OCI-LY3 (cell line): ENCODE measurements at regions not wholly inside any gene's neighbourhood (a gene's known extent, or its start where the extent isn't known, plus 50 kb on each side); places are given as distances from the start of the nearest gene placed in this dataset.

Experiments
- H2AFZ ChIP-seq: fragments of 200-600, 300-600 bp; shearing (Covaris generic); 2 replicates; pipeline ENCODE4 v1.6.0; 2014; ENCODE audit warnings: antibody characterized with exemption, low read depth, low read length
- H3K27ac ChIP-seq: fragments of 200-600, 300-600 bp; sonication (generic); 2 replicates; pipeline ENCODE4 v1.5.1; 2014; ENCODE audit warnings: mild to moderate bottlenecking, low read length, moderate library complexity, mixed read lengths
- H3K27me3 ChIP-seq: fragments of 200-600, 300-600 bp; sonication (generic); 2 replicates; pipeline ENCODE4 v1.6.1; 2014; ENCODE audit warnings: low read depth, low read length, mixed read lengths
- H3K36me3 ChIP-seq: fragments of 200-600, 300-600 bp; sonication (generic); replicated peaks from 2 replicates; pipeline ENCODE3; 2014; ENCODE audit warnings: low read depth, low read length, mixed read lengths
- H3K4me1 ChIP-seq: fragments of 300-600, 200-600 bp; sonication (generic); 2 replicates; pipeline ENCODE4 v1.6.1; 2014; ENCODE audit warnings: low read length, mixed read lengths
- H3K4me2 ChIP-seq: fragments of 200-600, 300-600 bp; sonication (generic); 2 replicates; pipeline ENCODE4 v1.6.1; 2014; ENCODE audit warnings: low read length, mixed read lengths
- H3K4me3 ChIP-seq: fragments of 300-600, 200-600 bp; sonication (generic); 2 replicates; pipeline ENCODE4 v1.5.1; 2014; ENCODE audit warnings: antibody characterized with exemption, mild to moderate bottlenecking, low read length, moderate library complexity
- H3K79me2 ChIP-seq: fragments of 300-600, 200-600 bp; shearing (Covaris generic); 2 replicates; pipeline ENCODE4 v1.6.1; 2014; ENCODE audit warnings: mild to moderate bottlenecking, low read length, mixed read lengths
- H3K9ac ChIP-seq: fragments of 300-600, 200-600 bp; shearing (Covaris generic); 2 replicates; pipeline ENCODE4 v1.6.0; 2014; ENCODE audit warnings: mild to moderate bottlenecking, low read length, moderate library complexity
- H3K9me3 ChIP-seq: fragments of 200-600, 300-600 bp; shearing (Covaris generic); 2 replicates; pipeline ENCODE4 v1.6.1; 2014; ENCODE audit warnings: low read length, mixed read lengths; ENCODE audit not compliant: insufficient read depth
- H4K20me1 ChIP-seq: fragments of 200-600, 300-600 bp; sonication (generic); 2 replicates; pipeline ENCODE4 v1.6.1; 2016; ENCODE audit warnings: low read length, mixed read lengths; ENCODE audit not compliant: insufficient read depth
- EZH2phosphoT487 ChIP-seq: fragments of 200-600 bp; shearing (Covaris generic); IDR thresholded peaks from 2 replicates; pipeline ENCODE4 v1.6.1; 2018; ENCODE audit warnings: antibody characterized with exemption, mixed run types, low read depth
- TF ChIP-seq, protein P1 (sequence below): fragments of 200-600, 300-600 bp; sonication (generic); IDR thresholded peaks from 2 replicates; pipeline ENCODE4 v1.5.1; 2014; ENCODE audit warnings: antibody characterized with exemption, low read length, low read depth

DNA sequence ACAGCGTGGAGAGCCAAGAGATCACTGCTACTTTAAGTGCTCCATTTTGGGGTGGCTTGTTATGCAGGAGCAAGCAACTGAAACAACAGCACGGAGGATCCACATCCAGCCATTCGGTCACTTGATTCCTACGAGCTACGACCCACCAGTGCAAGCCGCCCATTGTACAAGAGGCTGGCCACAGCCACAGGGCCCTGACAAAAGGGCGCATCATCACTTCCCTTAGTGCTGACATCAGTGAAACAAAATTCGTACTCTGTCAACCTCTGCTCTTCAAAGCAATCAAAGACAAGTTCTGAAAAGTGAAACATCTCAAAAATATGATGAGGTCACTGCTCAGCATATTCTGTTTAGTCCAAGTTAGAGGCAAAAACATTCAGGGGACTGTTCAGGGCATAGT is 168.4 kb downstream of the GADD45G start:
- Histone ChIP-seq H4K20me1 (no peaks in the 10 kb centered on the region), H3K9me3 (no peaks in the 10 kb centered on the region), H3K4me2 (no peak overlapping the region), H3K9ac (no peak overlapping the region), H3K4me3 (no peak overlapping the region), H2AFZ (no peak overlapping the region), H3K36me3 (peaks cover 3% of the 10 kb centered on the region), H3K27ac (no peak overlapping the region), H3K27me3 (no peaks in the 10 kb centered on the region), H3K79me2 (no peaks in the 10 kb centered on the region), H3K4me1 (peaks cover 24% of the 10 kb centered on the region)
- TF ChIP-seq EZH2phosphoT487 = no peak
- TF ChIP-seq, protein P1, sequence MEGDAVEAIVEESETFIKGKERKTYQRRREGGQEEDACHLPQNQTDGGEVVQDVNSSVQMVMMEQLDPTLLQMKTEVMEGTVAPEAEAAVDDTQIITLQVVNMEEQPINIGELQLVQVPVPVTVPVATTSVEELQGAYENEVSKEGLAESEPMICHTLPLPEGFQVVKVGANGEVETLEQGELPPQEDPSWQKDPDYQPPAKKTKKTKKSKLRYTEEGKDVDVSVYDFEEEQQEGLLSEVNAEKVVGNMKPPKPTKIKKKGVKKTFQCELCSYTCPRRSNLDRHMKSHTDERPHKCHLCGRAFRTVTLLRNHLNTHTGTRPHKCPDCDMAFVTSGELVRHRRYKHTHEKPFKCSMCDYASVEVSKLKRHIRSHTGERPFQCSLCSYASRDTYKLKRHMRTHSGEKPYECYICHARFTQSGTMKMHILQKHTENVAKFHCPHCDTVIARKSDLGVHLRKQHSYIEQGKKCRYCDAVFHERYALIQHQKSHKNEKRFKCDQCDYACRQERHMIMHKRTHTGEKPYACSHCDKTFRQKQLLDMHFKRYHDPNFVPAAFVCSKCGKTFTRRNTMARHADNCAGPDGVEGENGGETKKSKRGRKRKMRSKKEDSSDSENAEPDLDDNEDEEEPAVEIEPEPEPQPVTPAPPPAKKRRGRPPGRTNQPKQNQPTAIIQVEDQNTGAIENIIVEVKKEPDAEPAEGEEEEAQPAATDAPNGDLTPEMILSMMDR = no peak

DNA sequence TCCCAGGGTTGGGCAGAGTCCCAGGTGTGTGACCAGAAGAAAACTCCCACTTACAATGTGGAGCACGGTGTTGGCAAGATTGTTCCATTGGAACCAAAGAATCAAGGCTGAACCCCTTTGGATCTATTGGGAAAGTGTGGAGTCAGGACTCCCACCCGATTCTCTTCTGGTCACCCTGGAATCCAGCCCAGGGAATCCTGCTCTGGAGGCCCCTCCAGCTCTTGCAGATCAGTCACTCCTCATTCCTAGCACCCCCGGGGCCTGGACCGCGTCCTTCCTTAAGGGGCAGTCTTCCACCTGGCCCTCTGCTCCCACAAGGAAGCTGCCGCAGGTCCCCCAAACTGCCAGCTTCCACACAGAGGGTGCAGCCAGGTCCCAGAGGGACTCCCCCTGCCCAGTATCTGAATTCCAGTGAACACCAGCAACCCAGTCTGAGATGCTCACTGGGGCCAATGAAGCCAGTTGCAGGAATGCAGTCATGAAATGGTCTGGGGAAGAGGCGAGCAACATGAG is 170.1 kb downstream of the GADD45G start:
- no peak overlapping the region for H3K4me2 ChIP-seq
- no peak overlapping the region for H3K27ac ChIP-seq
- no peak overlapping the region for H3K4me3 ChIP-seq
- H2AFZ ChIP-seq = no peak overlapping the region
- H3K36me3 ChIP-seq = no peaks in the 10 kb centered on the region
- H3K4me1 ChIP-seq = peaks cover 11% of the 10 kb centered on the region
- H3K9me3 ChIP-seq = no peaks in the 10 kb centered on the region
- no peaks in the 10 kb centered on the region for H4K20me1 ChIP-seq
- no peaks in the 10 kb centered on the region for H3K27me3 ChIP-seq
- no peak for TF ChIP-seq EZH2phosphoT487
- TF ChIP-seq, protein P1 = no peak
- H3K9ac ChIP-seq = no peak overlapping the region
- no peaks in the 10 kb centered on the region for H3K79me2 ChIP-seq

DNA sequence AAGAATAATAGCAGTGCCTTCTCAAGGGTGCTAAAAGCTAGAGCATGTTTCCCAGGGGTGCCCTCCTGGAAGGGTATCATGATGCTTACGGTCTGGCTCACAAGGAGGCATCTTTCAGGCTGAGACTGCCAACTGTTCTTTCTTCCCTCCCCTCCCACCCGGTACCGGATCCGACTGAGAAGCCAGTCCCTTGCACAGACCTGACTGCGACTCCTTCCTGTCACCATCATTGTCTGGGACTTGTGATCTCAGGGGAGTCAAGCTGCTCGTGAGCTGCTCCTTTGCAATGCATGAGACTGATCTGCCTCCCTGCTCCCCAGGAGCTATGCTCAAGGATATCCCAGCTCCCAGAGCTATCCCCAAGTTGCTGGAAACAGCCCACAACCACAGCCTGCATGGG is 170.8 kb downstream of the GADD45G start:
- TF ChIP-seq, protein P1 = no peak
- no peak for TF ChIP-seq EZH2phosphoT487
- Histone ChIP-seq H3K4me3 (no peak overlapping the region), H3K79me2 (no peaks in the 10 kb centered on the region), H3K9me3 (no peaks in the 10 kb centered on the region), H3K27ac (no peak overlapping the region), H3K4me2 (no peak overlapping the region), H3K4me1 (peaks cover 4% of the 10 kb centered on the region), H3K27me3 (no peaks in the 10 kb centered on the region), H3K36me3 (no peaks in the 10 kb centered on the region), H4K20me1 (no peaks in the 10 kb centered on the region), H2AFZ (no peak overlapping the region), H3K9ac (no peak overlapping the region)

DNA sequence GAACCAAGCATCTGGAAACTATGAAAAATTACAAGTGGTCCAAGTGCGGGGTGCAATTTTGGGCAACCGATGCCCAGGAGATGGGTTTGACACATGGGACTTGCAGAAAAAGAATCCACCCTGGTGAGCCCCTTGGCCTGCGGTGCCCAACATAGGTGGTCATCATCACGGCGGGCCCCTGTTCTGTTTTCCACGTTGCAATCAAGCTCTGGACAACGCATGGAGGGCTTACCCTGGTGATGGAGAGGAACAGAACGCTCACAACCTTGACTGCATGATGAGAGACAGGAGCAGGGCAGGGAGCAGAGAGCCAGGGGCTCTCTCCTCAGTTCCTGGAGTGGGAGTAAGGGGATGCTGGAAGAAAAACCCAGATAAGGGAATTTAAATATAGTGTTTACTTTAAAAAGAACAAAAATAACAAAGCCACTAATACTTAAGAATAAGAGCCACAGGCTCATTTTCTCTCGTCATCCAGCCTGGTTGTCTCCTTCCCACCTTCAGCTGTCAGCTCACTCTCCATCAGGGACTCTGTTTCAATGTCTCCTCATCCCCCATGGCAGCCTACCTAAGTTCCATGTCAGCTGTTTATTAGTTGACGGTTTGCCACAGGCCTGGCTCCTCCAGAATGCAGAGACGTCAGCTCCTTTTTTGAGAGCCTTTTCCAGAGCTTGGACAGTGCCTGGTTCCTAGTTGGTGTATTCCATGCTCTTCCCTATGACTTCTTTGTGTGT is 172.1 kb downstream of the GADD45G start:
- Histone ChIP-seq H3K4me1 (peaks cover 12% of the 10 kb centered on the region), H2AFZ (no peak overlapping the region)

More for the DNA sequence above, 172.1 kb downstream of the GADD45G start:
- no peaks in the 10 kb centered on the region for H3K36me3 ChIP-seq
- H3K27ac ChIP-seq = no peak overlapping the region
- H3K79me2 ChIP-seq = no peaks in the 10 kb centered on the region
- H3K9ac ChIP-seq = no peak overlapping the region
- H4K20me1 ChIP-seq = no peaks in the 10 kb centered on the region
- H3K4me3 ChIP-seq = no peak overlapping the region
- H3K9me3 ChIP-seq = no peaks in the 10 kb centered on the region
- H3K4me2 ChIP-seq = no peak overlapping the region
- H3K27me3 ChIP-seq = no peaks in the 10 kb centered on the region
- TF ChIP-seq, protein P1 = no peak
- no peak for TF ChIP-seq EZH2phosphoT487
